ENCODE measurements at regions not wholly inside any gene's neighbourhood (a gene's known extent, or its start where the extent isn't known, plus 50 kb on each side); places are given as distances from the start of the nearest gene placed in this dataset.

DNA sequence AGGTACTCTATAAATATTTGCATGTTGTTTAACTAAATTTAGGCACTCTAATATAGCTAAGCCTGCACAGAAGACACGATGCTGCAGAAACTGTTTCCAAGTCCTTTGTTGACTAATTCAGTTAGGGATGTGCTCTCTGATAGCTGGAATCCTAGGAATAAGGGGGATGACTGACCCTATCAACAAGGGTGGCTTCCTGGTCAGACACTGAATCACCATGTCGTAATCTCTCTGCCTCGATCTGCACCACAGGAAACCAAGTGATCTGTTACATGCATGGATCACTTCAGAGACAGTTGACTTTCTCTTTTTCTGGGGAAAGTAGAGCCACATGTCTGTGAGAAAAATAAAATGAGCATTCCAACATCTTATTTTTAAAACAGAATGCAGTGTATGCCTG lies 169.1 kb downstream of the GUCY2F start:
- no peak for DNase-seq

DNA sequence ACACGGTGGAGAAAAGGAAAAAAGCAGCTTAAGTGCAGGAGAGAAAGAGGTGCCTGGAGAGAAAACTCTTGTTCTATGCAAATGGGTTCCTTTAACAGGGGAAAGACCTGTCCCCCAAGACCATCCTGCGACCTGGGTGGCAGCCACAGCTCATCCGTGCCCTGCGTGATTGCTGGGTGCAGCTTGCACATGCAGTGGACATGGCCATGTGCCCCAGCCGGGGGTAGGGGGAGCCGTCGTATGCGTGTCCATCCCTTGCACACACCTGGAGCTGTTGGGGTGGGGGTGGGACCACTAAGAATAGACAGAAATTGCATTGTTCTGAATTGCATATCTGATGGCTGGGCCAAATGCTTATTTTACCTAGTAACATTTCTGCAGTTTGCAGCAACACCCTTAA lies 171.9 kb downstream of the GUCY2F start:
- no peak for DNase-seq

DNA sequence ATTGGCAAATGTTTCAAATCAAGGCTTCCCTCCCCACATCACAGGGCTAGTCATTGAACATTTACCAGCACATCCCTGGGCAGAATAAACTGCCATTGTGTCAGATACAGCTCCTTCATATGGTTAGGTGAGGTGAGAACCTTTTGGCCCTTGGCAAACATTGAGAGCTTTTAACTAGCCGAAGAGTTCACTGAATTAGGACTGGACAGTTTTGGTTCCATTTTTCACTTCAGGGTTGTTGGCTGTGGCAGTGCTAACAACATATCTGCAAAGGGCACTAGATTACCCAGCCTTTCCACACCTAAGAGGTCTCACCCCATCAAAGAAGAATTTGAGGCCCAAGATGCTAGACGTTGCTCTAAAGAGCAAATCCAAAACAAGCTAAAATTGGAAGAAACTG lies 180.7 kb downstream of the GUCY2F start:
- no peak for DNase-seq

DNA sequence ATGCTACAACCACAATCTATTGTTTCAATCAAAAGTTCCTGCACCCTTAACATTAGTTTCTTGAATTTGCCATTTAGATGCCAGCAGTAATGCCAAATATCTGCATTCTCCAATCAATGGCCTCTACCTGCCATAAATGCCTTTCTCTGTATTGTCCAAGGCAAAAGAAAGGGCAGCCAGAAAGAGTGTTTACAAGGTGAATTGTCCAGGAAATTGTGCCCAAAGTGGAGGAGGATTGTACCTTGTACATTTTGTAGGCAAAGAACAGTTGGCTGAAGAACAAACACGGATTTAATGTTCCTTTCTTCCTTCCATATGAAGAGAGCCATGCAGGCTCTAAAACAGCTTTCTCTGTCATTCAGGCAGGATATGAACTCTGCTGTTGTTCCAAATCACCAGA lies 181.5 kb downstream of the GUCY2F start:
- DNase-seq = no peak

DNA sequence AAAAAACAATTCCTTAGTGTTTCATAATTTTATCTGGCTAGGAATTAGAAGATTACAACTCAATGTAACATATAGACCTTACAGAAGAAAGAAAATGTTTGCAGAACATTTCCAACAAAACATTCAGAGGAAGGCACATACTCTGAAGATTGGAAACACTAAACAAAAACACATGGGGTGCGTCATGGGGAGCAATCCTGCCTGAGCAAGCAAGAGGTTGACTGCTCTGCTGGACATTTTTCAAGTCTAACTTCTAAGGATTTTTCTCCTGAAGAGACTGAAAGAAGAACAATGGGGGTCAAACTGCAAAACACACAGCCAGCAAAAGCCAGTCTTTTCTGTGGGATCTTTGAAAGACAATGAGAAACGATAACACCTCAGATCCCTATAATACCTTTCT lies 182.8 kb downstream of the GUCY2F start:
- DNase-seq = no peak

DNA sequence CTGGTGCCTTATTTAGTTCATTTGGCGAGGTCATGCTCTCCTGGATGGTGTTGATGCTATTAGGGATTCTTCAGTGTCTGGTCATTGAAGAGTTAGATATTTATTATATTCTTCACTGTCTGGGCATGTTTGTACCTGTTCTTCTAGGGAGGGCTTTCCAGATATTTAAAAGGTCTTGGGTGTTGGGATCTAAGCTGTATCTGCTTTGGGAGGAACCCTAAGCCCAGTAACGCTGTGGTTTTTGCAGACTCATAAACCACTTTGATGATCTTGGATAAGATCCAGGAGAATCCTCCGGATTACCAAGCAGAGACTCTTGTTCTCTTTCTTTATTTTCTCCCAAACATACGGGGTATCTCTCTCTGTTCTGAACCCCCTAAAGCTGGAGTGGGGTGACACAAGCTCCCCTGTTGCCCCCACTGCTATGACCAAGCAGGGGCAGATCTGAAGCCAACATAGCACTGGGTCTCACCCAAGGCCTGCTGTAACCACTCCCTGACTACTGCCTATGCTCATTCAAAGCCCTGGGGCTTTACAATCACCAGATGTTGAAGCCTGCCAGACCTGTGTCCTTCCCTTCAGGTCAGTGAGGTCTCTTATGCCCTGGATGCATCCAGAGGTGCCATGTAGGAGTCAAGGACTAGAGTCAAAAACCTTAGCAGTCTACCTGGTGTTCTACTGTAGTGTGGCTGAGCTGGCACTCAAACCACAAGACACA lies 187.6 kb downstream of the GUCY2F start:
- DNase-seq = no peak

DNA sequence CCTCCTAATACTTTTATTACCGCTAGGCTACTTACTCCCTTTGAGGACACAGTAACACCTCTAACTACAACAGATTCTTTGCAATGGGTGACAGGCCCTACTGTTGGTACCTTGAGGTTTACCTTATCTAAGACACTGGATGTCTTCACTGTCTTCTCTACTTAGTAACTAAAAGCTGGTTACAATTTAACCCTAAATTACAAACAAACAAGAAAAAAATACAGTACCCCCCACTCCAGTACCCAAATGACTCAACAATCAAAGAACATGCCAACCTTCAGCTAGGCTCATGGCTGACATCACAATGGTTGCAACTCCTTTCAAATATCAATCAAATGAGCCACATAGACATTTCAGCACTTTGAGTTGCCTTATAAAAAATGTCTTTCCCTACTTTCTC lies 198.0 kb downstream of the GUCY2F start:
- DNase-seq = no peak

DNA sequence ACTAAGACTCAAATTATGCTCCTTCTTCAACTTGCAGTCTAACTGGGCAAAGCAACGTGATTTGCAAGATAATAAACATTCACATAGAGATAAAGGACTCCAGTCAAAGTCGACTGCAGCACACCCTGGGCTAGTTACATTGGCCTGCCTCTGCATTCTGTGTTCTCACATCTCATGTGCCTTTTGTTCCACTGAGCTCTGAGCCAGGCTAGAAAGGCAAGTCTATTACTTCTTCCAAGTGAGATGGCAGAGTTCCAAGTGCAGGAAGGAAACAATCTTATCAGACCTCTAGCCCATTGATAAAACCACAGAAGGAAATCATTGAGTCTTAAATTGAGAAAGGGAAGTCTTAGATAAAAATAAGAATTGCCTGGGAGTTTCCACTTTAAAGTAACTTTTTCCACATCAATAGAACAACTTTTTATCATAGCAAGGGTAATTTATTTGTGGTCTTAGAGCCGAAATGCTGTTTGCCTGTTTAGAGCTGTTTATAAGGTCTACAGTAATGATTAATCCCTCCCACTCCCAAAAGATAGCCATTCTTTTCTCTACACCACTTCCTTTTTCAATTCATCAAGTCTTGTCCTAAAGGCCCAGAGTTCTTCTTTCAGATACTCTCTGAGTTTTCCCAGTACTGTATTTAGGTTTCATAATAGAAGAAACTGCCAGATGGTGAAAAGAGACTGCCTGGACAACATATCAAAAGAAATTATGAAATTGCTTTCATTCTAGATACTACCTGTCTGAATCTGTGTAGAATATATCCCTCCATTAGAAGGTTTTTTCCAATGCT lies 200.2 kb downstream of the GUCY2F start:
- no peak for DNase-seq

DNA sequence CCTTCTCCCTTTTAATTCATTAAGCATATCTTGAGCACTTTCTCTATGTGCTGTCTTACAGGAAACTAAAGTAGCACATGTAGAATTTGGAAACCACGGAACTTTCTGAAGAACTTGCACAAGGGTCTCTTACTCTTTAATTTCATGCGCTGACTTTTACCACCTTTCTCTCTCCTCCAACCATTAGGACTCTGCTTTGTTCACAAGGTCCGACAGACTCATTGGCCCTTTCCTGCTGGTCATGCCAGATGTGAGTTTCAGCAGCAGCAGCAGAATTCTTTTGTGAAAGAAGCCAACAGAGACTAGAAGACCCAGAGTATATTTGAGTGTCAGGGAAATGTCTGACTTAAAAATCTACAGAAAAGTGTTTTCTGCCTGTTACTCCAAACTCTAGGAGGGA lies 207.1 kb downstream of the GUCY2F start:
- no peak for DNase-seq

DNA sequence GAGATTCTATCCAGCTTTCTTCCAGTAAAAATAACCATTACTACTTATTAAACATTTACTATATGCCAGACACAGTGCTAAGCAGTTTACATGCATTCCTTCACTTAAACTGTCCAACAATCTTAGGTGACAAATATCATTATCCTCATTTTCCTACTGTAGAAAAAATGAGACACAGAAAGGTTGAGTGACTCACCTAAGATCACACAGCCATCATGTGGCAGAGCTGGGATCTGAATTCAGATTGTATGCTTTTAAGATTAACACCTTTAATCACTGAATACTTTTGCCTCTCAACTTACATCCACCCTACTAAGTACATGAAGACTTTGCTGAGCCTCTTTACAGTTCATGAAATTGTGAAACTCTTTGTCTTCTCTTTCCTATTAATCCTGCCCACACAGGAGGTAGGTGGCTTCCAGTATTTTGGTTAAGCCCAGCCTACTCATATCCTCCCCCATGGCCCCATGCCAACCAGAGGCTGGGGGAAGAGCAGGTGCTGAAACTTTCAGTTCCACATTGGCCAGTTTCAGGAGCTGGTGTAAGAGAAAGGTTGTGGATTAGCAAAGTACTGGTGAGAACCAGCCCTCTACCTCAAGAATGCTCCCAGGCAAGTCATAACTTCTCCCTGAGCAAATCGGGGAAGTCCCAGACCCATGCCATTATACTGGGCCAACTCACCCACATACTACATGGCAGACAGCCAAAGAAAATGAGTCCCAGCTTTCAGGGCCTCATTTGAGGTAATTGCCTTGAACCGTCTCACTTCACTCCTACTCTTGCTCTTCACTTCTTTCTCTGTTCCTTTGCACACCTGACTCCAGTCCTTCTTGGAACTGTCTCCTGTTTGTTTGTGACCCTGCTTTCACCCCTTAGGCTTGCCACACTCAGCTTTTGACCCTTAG lies 211.1 kb downstream of the GUCY2F start:
- no peak for DNase-seq

DNA sequence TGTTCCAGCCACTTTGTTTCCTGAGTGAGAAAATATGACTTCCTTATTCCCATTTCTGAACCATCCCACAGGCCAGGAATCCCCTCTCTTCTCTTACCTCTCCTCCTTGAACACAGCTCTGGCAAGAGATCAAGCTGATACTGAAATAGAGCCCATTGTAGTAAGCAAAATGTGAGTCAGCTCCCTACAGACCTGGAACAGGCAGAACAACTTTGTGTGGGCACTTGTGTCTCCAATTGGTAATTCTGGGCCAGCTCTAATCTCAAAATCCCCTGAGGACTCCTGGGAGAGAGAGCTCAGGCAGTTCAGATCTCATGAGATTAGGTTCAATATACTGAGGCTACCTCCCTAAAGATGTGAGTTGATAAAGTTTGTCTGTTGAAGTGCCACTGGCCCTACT lies 213.5 kb downstream of the GUCY2F start:
- no peak for DNase-seq

DNA sequence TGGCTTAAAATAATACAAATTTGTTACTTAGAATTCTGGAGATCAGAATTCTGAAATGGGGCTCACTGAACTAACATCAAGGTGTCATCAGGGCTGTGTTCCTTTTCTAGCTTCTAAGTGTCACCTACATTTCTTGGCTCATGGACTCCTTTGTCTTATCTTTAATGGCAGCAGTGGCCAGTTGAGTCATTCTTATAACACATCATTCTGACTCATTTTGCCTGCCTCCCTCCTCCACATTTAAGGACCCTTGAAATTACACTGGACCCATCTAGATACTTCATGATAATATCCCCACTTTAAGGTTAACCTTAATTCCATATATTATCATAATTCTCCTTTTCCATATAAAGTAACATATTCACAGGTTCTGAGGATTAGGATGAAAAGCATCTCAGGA lies 215.9 kb downstream of the GUCY2F start:
- no peak for DNase-seq

DNA sequence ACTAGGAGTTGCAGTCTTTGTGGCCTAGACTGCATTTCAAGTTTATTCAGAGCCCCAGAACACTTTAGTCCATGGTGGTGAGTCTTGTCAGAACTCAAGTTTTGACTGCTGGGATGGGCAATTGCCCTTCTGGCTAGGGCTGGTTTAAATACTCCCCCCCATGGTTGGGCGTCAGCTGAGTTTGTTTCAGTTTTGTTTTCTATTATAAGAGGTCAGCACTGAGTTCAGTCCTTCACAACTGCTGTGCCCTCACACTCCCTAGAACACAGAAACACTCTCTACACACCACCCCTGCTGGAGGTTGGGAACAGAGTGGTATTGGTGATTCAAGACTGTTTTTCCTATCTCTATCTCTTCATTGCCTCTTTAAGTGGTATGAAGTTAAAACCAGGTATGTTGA lies 217.0 kb downstream of the GUCY2F start:
- no peak for DNase-seq

DNA sequence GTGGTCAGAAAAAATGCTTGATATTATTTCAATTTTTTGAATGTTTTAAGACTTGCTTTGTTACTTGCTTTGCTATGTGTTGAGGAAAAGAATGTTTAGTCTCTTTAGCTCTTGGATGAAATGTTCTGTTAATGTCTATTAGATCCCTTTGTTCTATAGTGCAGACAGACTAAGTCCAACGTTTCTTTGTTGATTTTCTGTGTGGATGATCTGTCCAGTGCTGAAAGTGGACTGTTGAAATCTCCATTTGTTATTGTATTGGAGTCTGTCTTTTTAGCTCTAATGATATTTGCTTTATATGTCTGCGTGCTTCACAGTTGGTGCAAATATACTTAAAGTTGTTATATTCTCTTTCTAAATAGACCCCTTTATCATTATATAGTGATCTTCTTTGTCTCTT lies 220.6 kb downstream of the GUCY2F start:
- DNase-seq = no peak

DNA sequence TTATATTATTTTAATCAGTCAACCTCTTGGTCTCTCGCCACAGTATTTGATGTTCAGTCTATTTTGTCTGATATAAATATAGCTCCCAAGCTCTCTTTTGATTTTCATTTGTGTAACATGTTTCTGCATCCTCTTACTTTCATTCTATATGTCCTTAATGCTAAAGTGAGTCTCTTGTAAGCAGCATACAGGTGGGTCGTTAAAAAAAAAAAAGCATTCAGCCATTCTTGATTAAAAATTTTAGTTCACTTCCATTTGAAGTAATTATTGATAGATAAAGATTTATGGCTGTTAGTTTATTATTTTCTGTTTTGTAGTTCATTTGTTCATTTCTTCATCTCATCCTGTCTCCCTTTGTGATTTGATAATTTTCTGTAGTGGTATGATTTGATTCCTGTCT lies 229.1 kb downstream of the GUCY2F start:
- no peak for DNase-seq

DNA sequence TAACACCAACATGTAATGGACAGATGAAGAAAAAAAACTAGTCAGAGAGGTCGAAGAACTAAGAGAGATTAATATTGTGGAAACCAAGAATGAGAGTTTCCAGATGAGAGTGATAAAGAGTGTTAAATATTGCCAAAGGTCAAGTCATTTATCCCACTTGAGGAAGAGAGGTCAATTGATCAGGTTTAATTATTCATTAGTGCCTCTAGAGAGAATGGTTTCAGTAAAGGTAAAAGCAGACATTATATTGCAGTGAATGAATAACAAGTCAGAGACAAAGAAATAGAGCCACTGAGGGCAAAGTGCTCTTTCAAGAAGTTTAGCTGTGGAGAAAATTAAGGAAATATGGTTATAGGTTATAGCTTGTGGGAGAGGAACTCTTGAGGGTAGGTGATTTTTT lies 263.1 kb downstream of the GUCY2F start:
- no peak for DNase-seq

DNA sequence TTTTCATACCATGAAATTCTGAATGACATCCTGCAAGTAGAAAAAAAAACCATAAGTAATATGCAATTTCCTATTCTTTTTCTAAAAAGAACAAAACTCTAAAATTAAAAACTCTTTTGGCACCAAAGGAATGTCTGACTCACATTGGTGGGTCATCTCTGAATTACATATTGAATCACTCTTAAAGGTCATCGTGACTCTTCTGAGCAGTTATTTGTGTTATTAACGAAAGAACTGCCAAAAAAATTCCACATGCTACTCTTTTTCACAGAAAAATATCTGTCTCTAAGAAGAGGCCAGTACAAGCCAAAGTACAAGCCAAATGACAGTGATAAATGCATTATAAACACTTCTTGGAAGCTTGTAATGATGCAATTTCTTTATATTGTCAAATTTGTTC lies 282.2 kb downstream of the GUCY2F start:
- DNase-seq = no peak

DNA sequence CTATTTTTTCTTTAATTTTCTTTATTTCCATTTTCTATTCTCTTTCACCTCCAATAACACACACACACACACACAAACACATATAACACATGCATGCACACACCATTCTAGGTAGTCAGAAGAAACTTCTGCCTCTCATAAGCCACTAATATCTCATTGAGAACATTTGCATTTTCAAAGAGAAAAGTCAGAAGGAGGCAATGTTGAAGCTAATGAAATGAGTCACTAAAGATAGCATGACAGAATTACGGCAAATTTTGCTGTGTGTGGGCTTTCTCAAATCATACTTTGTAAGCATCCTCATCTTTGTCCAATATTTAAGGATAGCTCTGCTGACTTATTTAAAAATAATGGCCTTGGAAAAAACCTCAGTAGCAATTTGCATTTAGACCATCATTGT lies 291.3 kb downstream of the GUCY2F start:
- no peak for DNase-seq

DNA sequence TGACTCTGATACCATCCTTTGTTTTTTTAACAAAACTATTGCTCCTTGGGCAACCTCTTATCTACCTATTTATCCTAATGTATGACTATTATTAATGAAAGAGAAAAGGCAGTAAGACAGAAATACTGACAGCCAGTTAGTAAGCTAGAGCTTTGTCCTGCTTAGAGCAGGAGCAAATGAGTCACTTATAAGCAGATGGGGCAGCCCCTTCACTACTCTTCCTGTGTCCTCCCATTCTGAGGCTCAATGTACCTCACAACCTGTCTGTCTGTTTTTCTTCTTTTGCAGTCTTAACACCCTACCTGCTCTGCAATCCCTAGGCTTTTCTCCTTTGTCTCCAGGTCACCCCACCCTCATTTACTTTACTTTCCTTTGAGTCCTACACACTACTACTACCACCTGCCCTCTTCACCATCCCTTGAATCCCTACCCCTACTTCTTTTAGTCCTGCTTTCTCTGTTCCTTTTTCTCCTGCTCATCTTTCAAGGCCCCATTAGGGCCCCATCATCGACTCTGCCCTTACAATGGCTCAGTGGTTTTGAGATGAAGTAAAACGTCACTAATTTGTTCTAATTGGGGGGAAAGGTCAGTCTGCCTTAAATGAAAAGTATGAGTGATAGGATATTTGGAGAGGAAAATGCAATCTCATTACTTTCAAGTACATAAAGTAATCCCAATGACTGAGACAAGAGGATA lies 294.3 kb downstream of the GUCY2F start:
- DNase-seq = peak in 1 of 3 experiments; percentile 93

DNA sequence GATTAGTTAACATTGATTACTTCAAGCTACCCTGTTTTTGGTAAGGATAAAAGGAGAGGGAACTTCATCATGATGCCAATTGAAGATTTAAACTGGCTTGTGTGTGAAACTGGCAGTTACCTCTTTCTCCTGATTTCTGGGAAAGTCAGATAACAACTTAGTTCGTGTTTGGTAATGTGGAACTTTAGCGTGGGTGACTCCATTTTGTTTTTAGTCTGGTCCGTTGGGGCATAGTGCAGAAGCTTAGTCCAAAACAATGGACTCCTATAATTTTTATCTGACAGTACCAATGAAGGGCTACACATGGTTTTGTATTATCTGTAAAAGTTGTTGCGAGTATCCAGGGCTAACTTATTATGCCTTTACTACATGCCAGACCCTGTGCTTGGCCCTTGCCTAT lies 294.9 kb downstream of the GUCY2F start:
- DNase-seq = no peak

DNA sequence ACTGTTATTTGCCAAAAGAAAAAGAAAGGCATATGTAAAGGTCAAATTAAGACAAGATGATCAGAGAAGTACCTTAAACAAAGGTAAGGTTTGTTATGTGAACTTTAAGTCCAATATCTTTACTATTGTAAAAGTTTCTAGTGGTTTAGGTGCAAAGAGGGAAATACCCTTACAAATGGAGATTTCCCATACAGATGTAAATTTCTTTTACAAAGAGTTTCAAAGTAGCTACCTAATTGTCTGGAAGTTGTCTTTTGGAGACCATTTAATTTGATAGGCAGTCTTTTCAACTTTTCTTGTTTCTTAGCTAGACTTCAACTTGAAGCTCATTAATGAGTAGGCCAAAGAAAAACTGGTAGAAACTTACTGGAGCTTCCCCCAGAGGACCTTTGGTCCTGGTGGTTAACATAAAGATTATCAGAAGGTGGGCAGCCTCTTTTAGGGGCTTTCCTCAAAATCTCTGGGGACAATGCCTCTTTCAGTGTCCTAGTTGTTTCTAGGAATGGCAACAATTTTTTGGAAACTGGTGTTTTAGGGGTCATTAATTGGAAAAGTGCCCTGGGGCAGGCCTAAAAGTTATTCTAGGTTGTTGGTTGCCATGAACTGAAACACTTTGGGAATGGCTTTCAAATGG lies 297.3 kb downstream of the GUCY2F start:
- DNase-seq = no peak

DNA sequence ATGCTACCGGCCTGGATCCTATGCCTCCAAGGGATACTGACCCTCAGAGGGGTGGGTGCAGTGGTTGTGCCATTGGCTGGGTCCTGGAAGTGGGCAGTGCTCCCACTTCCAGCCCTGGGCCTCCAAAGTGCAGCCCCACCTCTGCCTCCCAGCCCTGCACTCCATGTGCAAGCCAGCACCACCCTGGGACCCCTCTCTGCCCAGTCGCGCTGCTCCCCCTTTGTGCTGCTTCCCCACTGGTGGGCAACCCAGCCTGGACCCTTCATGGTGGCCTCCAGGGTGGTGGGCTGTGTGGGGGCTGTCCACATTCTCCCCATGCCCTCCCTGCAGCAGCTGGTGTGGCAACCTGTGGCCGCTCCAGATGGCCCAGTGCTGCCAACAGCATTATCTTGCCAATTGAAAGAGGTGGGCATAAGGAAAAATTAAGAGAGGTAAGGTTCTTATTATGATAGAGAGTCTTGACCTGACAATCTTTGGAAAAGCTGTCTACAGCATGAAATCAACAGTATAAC lies 309.7 kb downstream of the GUCY2F start:
- no peak for DNase-seq

Measured in NCI-H1417 (cell line).